ENCODE measurements at regions not wholly inside any gene's neighbourhood (a gene's known extent, or its start where the extent isn't known, plus 50 kb on each side); places are given as distances from the start of the nearest gene placed in this dataset.

- H2AFZ ChIP-seq (ENCODE audit: control insufficient read depth, low read length): no peak overlapping the region
- H3K27me3 ChIP-seq (ENCODE audit: control insufficient read depth, extremely low read depth, insufficient read depth, low read length): no peaks in the 10 kb centered on the region
- FAIRE-seq: no peak
- no peak for TF ChIP-seq CTCF (optimal IDR thresholded peaks at IDR 0.05 in 1 of 3, IDR thresholded peaks at IDR 0.05 in 1 of 3, conservative IDR thresholded peaks at IDR 0.05 in 1 of 3; ENCODE audit: extremely low read depth in 1 of 3, insufficient read depth in 2 of 3, low read length in 3 of 3)
- no peak for TF ChIP-seq EZH2 (IDR thresholded peaks at IDR 0.05; ENCODE audit: low read length)
- H3K4me2 ChIP-seq (ENCODE audit: control insufficient read depth, extremely low read depth, insufficient read depth, low read depth, low read length): no peak overlapping the region
- H3K4me3 ChIP-seq (ENCODE audit: control insufficient read depth in 2 of 3, extremely low read depth in 1 of 3, insufficient read depth in 2 of 3, low read depth in 1 of 3, low read length in 3 of 3): no peak overlapping the region
- no peak for DNase-seq (ENCODE audit: low read depth, low spot score)
- H3K4me1 ChIP-seq (ENCODE audit: control insufficient read depth, extremely low read depth, insufficient read depth, low read length): no peaks in the 10 kb centered on the region
- H4K20me1 ChIP-seq (ENCODE audit: control insufficient read depth, extremely low read depth, insufficient read depth, low read length): no peaks in the 10 kb centered on the region
- dilution Hi-C loops (cut with MboI; ENCODE audit: extremely low pct_ligation_motif_present, low sequenced_read_pairs): no loop called here
- H3K36me3 ChIP-seq (ENCODE audit: control insufficient read depth in 2 of 2, extremely low read depth in 1 of 2, insufficient read depth in 2 of 2, low read length in 2 of 2): no peaks in the 10 kb centered on the region
- H3K9ac ChIP-seq (ENCODE audit: control insufficient read depth, extremely low read depth, insufficient read depth, low read length): no peak overlapping the region
- H3K27ac ChIP-seq (ENCODE audit: control insufficient read depth, insufficient read depth, low read length): no peak overlapping the region
- H3K79me2 ChIP-seq (ENCODE audit: control insufficient read depth, insufficient read depth, low read length): no peaks in the 10 kb centered on the region
- no peaks in the 10 kb centered on the region for H3K9me1 ChIP-seq (ENCODE audit: control insufficient read depth, extremely low read depth, insufficient read depth, low read length)
- H3K9me3 ChIP-seq (ENCODE audit: control insufficient read depth, low read depth, low read length): no peaks in the 10 kb centered on the region
Observed at GRCh38 chr15:95439922-95440376, 890.6 kb upstream of the NR2F2 start.

GRCh38 chr15:95440712-95441111 is 889.8 kb upstream of the NR2F2 start:
- H3K79me2 ChIP-seq (ENCODE audit: control insufficient read depth, insufficient read depth, low read length): no peaks in the 10 kb centered on the region
- no peak overlapping the region for H3K4me3 ChIP-seq (ENCODE audit: control insufficient read depth in 2 of 3, extremely low read depth in 1 of 3, insufficient read depth in 2 of 3, low read depth in 1 of 3, low read length in 3 of 3)
- dilution Hi-C loops (cut with MboI; ENCODE audit: extremely low pct_ligation_motif_present, low sequenced_read_pairs): no loop called here
- no peak overlapping the region for H2AFZ ChIP-seq (ENCODE audit: control insufficient read depth, low read length)
- DNase-seq (ENCODE audit: low read depth, low spot score) (no peak), FAIRE-seq (no peak)
- H3K36me3 ChIP-seq (ENCODE audit: control insufficient read depth in 2 of 2, extremely low read depth in 1 of 2, insufficient read depth in 2 of 2, low read length in 2 of 2): no peaks in the 10 kb centered on the region
- no peaks in the 10 kb centered on the region for H3K4me1 ChIP-seq (ENCODE audit: control insufficient read depth, extremely low read depth, insufficient read depth, low read length)
- H3K9ac ChIP-seq (ENCODE audit: control insufficient read depth, extremely low read depth, insufficient read depth, low read length): no peak overlapping the region
- H3K9me3 ChIP-seq (ENCODE audit: control insufficient read depth, low read depth, low read length): no peaks in the 10 kb centered on the region
- H3K9me1 ChIP-seq (ENCODE audit: control insufficient read depth, extremely low read depth, insufficient read depth, low read length): no peaks in the 10 kb centered on the region
- TF ChIP-seq CTCF (optimal IDR thresholded peaks at IDR 0.05 in 1 of 3, IDR thresholded peaks at IDR 0.05 in 1 of 3, conservative IDR thresholded peaks at IDR 0.05 in 1 of 3; ENCODE audit: extremely low read depth in 1 of 3, insufficient read depth in 2 of 3, low read length in 3 of 3) (no peak), EZH2 (IDR thresholded peaks at IDR 0.05; ENCODE audit: low read length) (no peak)
- H3K27ac ChIP-seq (ENCODE audit: control insufficient read depth, insufficient read depth, low read length): no peak overlapping the region
- no peak overlapping the region for H3K4me2 ChIP-seq (ENCODE audit: control insufficient read depth, extremely low read depth, insufficient read depth, low read depth, low read length)
- H4K20me1 ChIP-seq (ENCODE audit: control insufficient read depth, extremely low read depth, insufficient read depth, low read length): no peaks in the 10 kb centered on the region
- no peaks in the 10 kb centered on the region for H3K27me3 ChIP-seq (ENCODE audit: control insufficient read depth, extremely low read depth, insufficient read depth, low read length)

Data from keratinocyte (primary cell).